GM12878 (cell line): ENCODE measurements at regions not wholly inside any gene's neighbourhood (a gene's known extent, or its start where the extent isn't known, plus 50 kb on each side); places are given as distances from the start of the nearest gene placed in this dataset.

Experiments used
- ATAC-seq: fragments of 200-7000 bp; cut with Tn5 transposase; 3 replicates; pipeline ENCODE4 v1.9.1; 2020; ENCODE audit warnings: mild to moderate bottlenecking, moderate library complexity
- BruUV-seq: library from RNA; stranded (reverse); fragments of 400-500 nt; replicated peaks from 2 replicates; lab custom pipeline; 2021; lab: Mats Ljungman, UMichigan
- CTCF ChIA-PET: fragments of 300-600 bp; sonication (Branson Sonifier 250); formaldehyde crosslinking; extraction: SDS; loops from one replicate; lab custom pipeline; 2021; ENCODE audit warnings: inconsistent platforms; lab: Yijun Ruan, JAX
- POLR2A ChIA-PET: fragments of 350-600 bp; formaldehyde crosslinking; extraction: SDS; loops from one replicate; lab custom pipeline; 2021; ENCODE audit warnings: inconsistent platforms; lab: Charles Lee
- RAD21 ChIA-PET: fragments of 300-600 bp; sonication (Branson Sonifier 250); formaldehyde crosslinking; loops from one replicate; lab custom pipeline; 2023; ENCODE audit warnings: antibody characterized with exemption; ENCODE audit not compliant: unreplicated experiment; lab: Charles Lee
- SMC1A ChIA-PET: fragments of 300-600 bp; sonication (Branson Sonifier 250); formaldehyde crosslinking; loops from one replicate; lab custom pipeline; 2023; ENCODE audit not compliant: unreplicated experiment, uncharacterized antibody; lab: Charles Lee
- DNase-seq: peaks from one replicate; pipeline ENCODE4 v3.0.0-alpha.2; 2011; ENCODE audit warnings: low read depth, low spot score
- FAIRE-seq: peaks from 3 replicates; lab custom pipeline; 2011; peaks lifted over from hg19 to GRCh38; lab: Jason Lieb, UNC
- H2AFZ ChIP-seq: 2 replicates; pipeline ENCODE4 v1.6.0; 2011; ENCODE audit warnings: low read depth, low read length, control low read depth; ENCODE audit not compliant: control insufficient read depth
- H3K27ac ChIP-seq: 2 replicates; pipeline ENCODE4 v1.5.1; 2011; ENCODE audit warnings: control low read depth; ENCODE audit not compliant: control insufficient read depth, insufficient read depth
- H3K27me3 ChIP-seq, 2 experiments: replicated peaks in 1 of 2; 2 replicates each; pipeline versions ENCODE4 v1.6.0 to v1.6.1; 2011; ENCODE audit warnings: low read length in 1 of 2; ENCODE audit not compliant: control insufficient read depth in 2 of 2, insufficient read depth in 2 of 2
- H3K36me3 ChIP-seq, 2 experiments: 2 replicates each; pipeline ENCODE4 v1.5.1; 2011; ENCODE audit warnings: low read length in 1 of 2; ENCODE audit not compliant: control insufficient read depth in 2 of 2, insufficient read depth in 2 of 2
- H3K4me1 ChIP-seq: 2 replicates; pipeline ENCODE4 v1.6.1; 2011; ENCODE audit warnings: mild to moderate bottlenecking, low read length, moderate library complexity, mixed read lengths; ENCODE audit not compliant: control insufficient read depth, insufficient read depth
- H3K4me2 ChIP-seq: 2 replicates; pipeline ENCODE4 v1.6.0; 2011; ENCODE audit warnings: control low read depth; ENCODE audit not compliant: control insufficient read depth, insufficient read depth
- H3K4me3 ChIP-seq: fragments of 200-600 bp; sonication (generic); 2 replicates; pipeline ENCODE4 v1.5.1; 2016
- H3K79me2 ChIP-seq: 2 replicates; pipeline ENCODE4 v1.6.0; 2011; ENCODE audit warnings: low read length; ENCODE audit not compliant: control insufficient read depth, insufficient read depth
- H3K9ac ChIP-seq: 2 replicates; pipeline ENCODE4 v1.8.0; 2011; ENCODE audit warnings: low read length, control low read depth, mixed read lengths; ENCODE audit not compliant: control insufficient read depth, insufficient read depth
- H3K9me3 ChIP-seq: replicated peaks from 3 replicates; pipeline ENCODE4 v1.5.1; 2011; ENCODE audit warnings: mild to moderate bottlenecking, low read length; ENCODE audit not compliant: control insufficient read depth, insufficient read depth
- H4K20me1 ChIP-seq: 2 replicates; pipeline ENCODE4 v1.6.0; 2011; ENCODE audit not compliant: control insufficient read depth, insufficient read depth
- ATF3 ChIP-seq: IDR thresholded peaks from 2 replicates; pipeline ENCODE4 v1.6.1; 2011; ENCODE audit warnings: low read depth, mild to moderate bottlenecking, low read length, moderate library complexity, borderline replicate concordance; ENCODE audit errors: extremely low read depth
- CHD1 ChIP-seq: IDR thresholded peaks from 2 replicates; pipeline ENCODE4 v1.6.1; 2012; ENCODE audit warnings: low read depth, low read length, improper control_type of control experiment
- E2F4 ChIP-seq: IDR thresholded peaks from 2 replicates; pipeline ENCODE4 v1.6.1; 2012; ENCODE audit warnings: low read depth, low read length, improper control_type of control experiment
- FOXM1 ChIP-seq: IDR thresholded peaks from 2 replicates; pipeline ENCODE4 v1.6.1; 2012; ENCODE audit warnings: low read depth, mild to moderate bottlenecking, inconsistent platforms, low read length, moderate library complexity
- NFXL1 ChIP-seq: fragments of 450-650 bp; IDR thresholded peaks from 2 replicates; pipeline ENCODE4 v1.6.1; 2017; ENCODE audit warnings: antibody characterized with exemption, mild to moderate bottlenecking, borderline replicate concordance
- SMAD1 ChIP-seq: fragments of 450-650 bp; IDR thresholded peaks from 2 replicates; pipeline ENCODE4 v1.6.1; 2018; ENCODE audit warnings: mild to moderate bottlenecking, low read depth; ENCODE audit not compliant: partially characterized antibody
- SMARCA5 ChIP-seq: fragments of 450-650 bp; IDR thresholded peaks from 2 replicates; pipeline ENCODE4 v1.6.1; 2017; ENCODE audit warnings: mild to moderate bottlenecking
- SPI1 ChIP-seq: IDR thresholded peaks from 2 replicates; pipeline ENCODE4 v1.6.1; 2011; ENCODE audit warnings: low read depth, mild to moderate bottlenecking, low read length, moderate library complexity, borderline replicate concordance; ENCODE audit not compliant: insufficient read depth
- TCF3 ChIP-seq: IDR thresholded peaks from 2 replicates; pipeline ENCODE4 v1.6.1; 2012; ENCODE audit warnings: low read depth, mild to moderate bottlenecking, low read length, borderline replicate concordance; ENCODE audit not compliant: insufficient read depth
- USF2 ChIP-seq: IDR thresholded peaks from 2 replicates; pipeline ENCODE4 v1.6.1; 2011; ENCODE audit warnings: low read depth, low read length, improper control_type of control experiment, borderline replicate concordance
- WRNIP1 ChIP-seq: IDR thresholded peaks from 2 replicates; pipeline ENCODE4 v1.6.1; 2011; ENCODE audit warnings: low read depth, low read length, improper control_type of control experiment, borderline replicate concordance
- YBX1 ChIP-seq: fragments of 450-650 bp; IDR thresholded peaks from 2 replicates; pipeline ENCODE4 v1.6.1; 2016; ENCODE audit warnings: antibody characterized with exemption
- ZNF217 ChIP-seq: fragments of 450-650 bp; IDR thresholded peaks from 2 replicates; pipeline ENCODE4 v1.6.1; 2017; ENCODE audit warnings: antibody characterized with exemption, mild to moderate bottlenecking
- WGBS: methylation state at CpG from one replicate; pipeline ENCODE4 v1.1.6; 2016; ENCODE audit warnings: low lambda C conversion rate; ENCODE audit not compliant: insufficient replicate concordance, insufficient coverage; ENCODE audit errors: missing lambda C conversion rate; 5-methylcytosine and 5-hydroxymethylcytosine counted together
- in situ Hi-C: fragments of 300-500 bp; cut with MboI; formaldehyde crosslinking; loops from 9 replicates; pipeline ENCODE4 v1.14.3; 2018; ENCODE audit warnings: mixed read lengths
- intact Hi-C: fragments of 100-400 bp; cut with micrococcal nuclease; formaldehyde crosslinking; loops from one replicate; pipeline ENCODE4 v1.14.2; 2022; ENCODE audit not compliant: unreplicated experiment
- TF ChIP-seq, protein P1 (sequence below): fragments of 150-350 bp; IDR thresholded peaks from 2 replicates; pipeline ENCODE4 v1.6.1; 2016; ENCODE audit warnings: low read depth, low read length
- TF ChIP-seq, protein P2 (sequence below): fragments of 450-650 bp; IDR thresholded peaks from 2 replicates; pipeline ENCODE4 v1.6.1; 2018; ENCODE audit warnings: mild to moderate bottlenecking, low read depth, moderate library complexity; ENCODE audit not compliant: partially characterized antibody

GRCh38 chrX:148426467-148426866 lies 74.0 kb upstream of the AFF2 start:
- no TSS peak for BruUV-seq
- H2AFZ ChIP-seq = no peak overlapping the region
- H3K9ac ChIP-seq = no peak overlapping the region
- H3K4me1 ChIP-seq = no peaks in the 10 kb centered on the region
- H3K9me3 ChIP-seq = no peaks in the 10 kb centered on the region; the same call in 2 of the 3 replicates
- WGBS = 15% methylated on average over 3 of the region's 3 CpGs
- no peak for ATAC-seq
- CTCF ChIA-PET = no interaction called here
- intact Hi-C loops (no loop called here), in situ Hi-C loops (no loop called here)
- no peaks in the 10 kb centered on the region for H3K79me2 ChIP-seq
- DNase-seq = no peak
- no peak for FAIRE-seq
- no peaks in the 10 kb centered on the region for H3K36me3 ChIP-seq
- POLR2A ChIA-PET = no interaction called here
- H3K27me3 ChIP-seq = no peaks in the 10 kb centered on the region
- H3K27ac ChIP-seq = no peak overlapping the region
- no peaks in the 10 kb centered on the region for H4K20me1 ChIP-seq
- H3K4me2 ChIP-seq = no peak overlapping the region
- H3K4me3 ChIP-seq = no peak overlapping the region
- RAD21 ChIA-PET = no interaction called here
- SMC1A ChIA-PET = no interaction called here
- TF ChIP-seq ZNF217 (no peak), NFXL1 (no peak), SMARCA5 (no peak), ATF3 (no peak), SPI1 (no peak), SMAD1 (no peak), E2F4 (no peak), TCF3 (no peak), FOXM1 (no peak), USF2 (no peak), YBX1 (no peak), CHD1 (no peak), WRNIP1 (no peak)
- TF ChIP-seq, protein P1, sequence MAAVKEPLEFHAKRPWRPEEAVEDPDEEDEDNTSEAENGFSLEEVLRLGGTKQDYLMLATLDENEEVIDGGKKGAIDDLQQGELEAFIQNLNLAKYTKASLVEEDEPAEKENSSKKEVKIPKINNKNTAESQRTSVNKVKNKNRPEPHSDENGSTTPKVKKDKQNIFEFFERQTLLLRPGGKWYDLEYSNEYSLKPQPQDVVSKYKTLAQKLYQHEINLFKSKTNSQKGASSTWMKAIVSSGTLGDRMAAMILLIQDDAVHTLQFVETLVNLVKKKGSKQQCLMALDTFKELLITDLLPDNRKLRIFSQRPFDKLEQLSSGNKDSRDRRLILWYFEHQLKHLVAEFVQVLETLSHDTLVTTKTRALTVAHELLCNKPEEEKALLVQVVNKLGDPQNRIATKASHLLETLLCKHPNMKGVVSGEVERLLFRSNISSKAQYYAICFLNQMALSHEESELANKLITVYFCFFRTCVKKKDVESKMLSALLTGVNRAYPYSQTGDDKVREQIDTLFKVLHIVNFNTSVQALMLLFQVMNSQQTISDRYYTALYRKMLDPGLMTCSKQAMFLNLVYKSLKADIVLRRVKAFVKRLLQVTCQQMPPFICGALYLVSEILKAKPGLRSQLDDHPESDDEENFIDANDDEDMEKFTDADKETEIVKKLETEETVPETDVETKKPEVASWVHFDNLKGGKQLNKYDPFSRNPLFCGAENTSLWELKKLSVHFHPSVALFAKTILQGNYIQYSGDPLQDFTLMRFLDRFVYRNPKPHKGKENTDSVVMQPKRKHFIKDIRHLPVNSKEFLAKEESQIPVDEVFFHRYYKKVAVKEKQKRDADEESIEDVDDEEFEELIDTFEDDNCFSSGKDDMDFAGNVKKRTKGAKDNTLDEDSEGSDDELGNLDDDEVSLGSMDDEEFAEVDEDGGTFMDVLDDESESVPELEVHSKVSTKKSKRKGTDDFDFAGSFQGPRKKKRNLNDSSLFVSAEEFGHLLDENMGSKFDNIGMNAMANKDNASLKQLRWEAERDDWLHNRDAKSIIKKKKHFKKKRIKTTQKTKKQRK = no peak
- TF ChIP-seq, protein P2, sequence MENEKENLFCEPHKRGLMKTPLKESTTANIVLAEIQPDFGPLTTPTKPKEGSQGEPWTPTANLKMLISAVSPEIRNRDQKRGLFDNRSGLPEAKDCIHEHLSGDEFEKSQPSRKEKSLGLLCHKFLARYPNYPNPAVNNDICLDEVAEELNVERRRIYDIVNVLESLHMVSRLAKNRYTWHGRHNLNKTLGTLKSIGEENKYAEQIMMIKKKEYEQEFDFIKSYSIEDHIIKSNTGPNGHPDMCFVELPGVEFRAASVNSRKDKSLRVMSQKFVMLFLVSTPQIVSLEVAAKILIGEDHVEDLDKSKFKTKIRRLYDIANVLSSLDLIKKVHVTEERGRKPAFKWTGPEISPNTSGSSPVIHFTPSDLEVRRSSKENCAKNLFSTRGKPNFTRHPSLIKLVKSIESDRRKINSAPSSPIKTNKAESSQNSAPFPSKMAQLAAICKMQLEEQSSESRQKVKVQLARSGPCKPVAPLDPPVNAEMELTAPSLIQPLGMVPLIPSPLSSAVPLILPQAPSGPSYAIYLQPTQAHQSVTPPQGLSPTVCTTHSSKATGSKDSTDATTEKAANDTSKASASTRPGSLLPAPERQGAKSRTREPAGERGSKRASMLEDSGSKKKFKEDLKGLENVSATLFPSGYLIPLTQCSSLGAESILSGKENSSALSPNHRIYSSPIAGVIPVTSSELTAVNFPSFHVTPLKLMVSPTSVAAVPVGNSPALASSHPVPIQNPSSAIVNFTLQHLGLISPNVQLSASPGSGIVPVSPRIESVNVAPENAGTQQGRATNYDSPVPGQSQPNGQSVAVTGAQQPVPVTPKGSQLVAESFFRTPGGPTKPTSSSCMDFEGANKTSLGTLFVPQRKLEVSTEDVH = no peak
